ENCODE measurements at regions not wholly inside any gene's neighbourhood (a gene's known extent, or its start where the extent isn't known, plus 50 kb on each side); places are given as distances from the start of the nearest gene placed in this dataset.

GRCh38 chr6:26304213-26304796 lies 60.7 kb upstream of the BTN3A2 start:
- no peak for TF ChIP-seq FOXM1 (IDR thresholded peaks at IDR 0.05; ENCODE audit: borderline replicate concordance)
- TF ChIP-seq SP1 (IDR thresholded peaks at IDR 0.05), result no peak
- TF ChIP-seq L3MBTL2 (conservative IDR thresholded peaks at IDR 0.05), result no peak
- no peak for TF ChIP-seq SUZ12 (IDR thresholded peaks at IDR 0.05)
- no peak for TF ChIP-seq FOXK2 (IDR thresholded peaks at IDR 0.05)
- no peak for TF ChIP-seq ZNF384 (IDR thresholded peaks at IDR 0.05)
- no peak for TF ChIP-seq LEF1 (IDR thresholded peaks at IDR 0.05; ENCODE audit: borderline replicate concordance)
- no peak for TF ChIP-seq ARNT (IDR thresholded peaks at IDR 0.05)
- no peak for TF ChIP-seq FOXA1 (IDR thresholded peaks at IDR 0.05)
- no peak for TF ChIP-seq ELF4 (IDR thresholded peaks at IDR 0.05)
- TF ChIP-seq NFRKB (IDR thresholded peaks at IDR 0.05), result no peak
- no peak for TF ChIP-seq BHLHE40 (IDR thresholded peaks at IDR 0.05; ENCODE audit: borderline replicate concordance)

Data from HEK293T (cell line).